HK-2 (cell line): ENCODE measurements at regions not wholly inside any gene's neighbourhood (a gene's known extent, or its start where the extent isn't known, plus 50 kb on each side); places are given as distances from the start of the nearest gene placed in this dataset.

Source experiments
- DNase-seq: peaks from one replicate; pipeline ENCODE4 v3.0.0-alpha.2; 2018; ENCODE audit not compliant: unreplicated experiment

- no peak for DNase-seq
Measured at GRCh38 chr9:135239100-135239768, 151.8 kb downstream of the OLFM1 start.

GRCh38 chr9:135239769-135240141 is 152.3 kb downstream of the OLFM1 start:
- DNase-seq = no peak

GRCh38 chr9:135240222-135240621 is 152.8 kb downstream of the OLFM1 start:
- DNase-seq = no peak

- no peak for DNase-seq
Measured at GRCh38 chr9:135240871-135241311, 153.4 kb downstream of the OLFM1 start.

GRCh38 chr9:135241381-135242048 is 154.0 kb downstream of the OLFM1 start:
- no peak for DNase-seq

GRCh38 chr9:135242049-135242396 is 154.6 kb downstream of the OLFM1 start:
- no peak for DNase-seq

GRCh38 chr9:135242406-135242805 is 154.9 kb downstream of the OLFM1 start:
- DNase-seq = no peak

- DNase-seq = no peak
Measured at GRCh38 chr9:135243201-135244190, 156.0 kb downstream of the OLFM1 start.

GRCh38 chr9:135244271-135245221 is 157.1 kb downstream of the OLFM1 start:
- DNase-seq = no peak

- DNase-seq = no peak
Measured at GRCh38 chr9:135245482-135246247, 158.2 kb downstream of the OLFM1 start.

GRCh38 chr9:135246248-135247205 is 159.1 kb downstream of the OLFM1 start:
- no peak for DNase-seq

- no peak for DNase-seq
Measured at GRCh38 chr9:135247227-135247930, 159.9 kb downstream of the OLFM1 start.

- DNase-seq = no peak
Measured at GRCh38 chr9:135248111-135248510, 160.6 kb downstream of the OLFM1 start.

- no peak for DNase-seq
Measured at GRCh38 chr9:135248721-135249120, 161.3 kb downstream of the OLFM1 start.

- DNase-seq = no peak
Measured at GRCh38 chr9:135249191-135249590, 161.7 kb downstream of the OLFM1 start.

- no peak for DNase-seq
Measured at GRCh38 chr9:135249711-135250110, 162.2 kb downstream of the OLFM1 start.

GRCh38 chr9:135251331-135251761 is 163.9 kb downstream of the OLFM1 start:
- DNase-seq = no peak

GRCh38 chr9:135251996-135252760 is 164.7 kb downstream of the OLFM1 start:
- no peak for DNase-seq
